Adipocyte (in vitro differentiated cells): ENCODE measurements at regions not wholly inside any gene's neighbourhood (a gene's known extent, or its start where the extent isn't known, plus 50 kb on each side); places are given as distances from the start of the nearest gene placed in this dataset.
"Not testable (repeated sequence)": the region's sequence is repeated elsewhere in the genome, so short reads cannot be mapped to it uniquely, and the experiment has no call there.

Experiments
- DNase-seq: peaks from one replicate; pipeline ENCODE4 v3.0.0-alpha.2; 2015; ENCODE audit warnings: low read depth
- H3K27me3 ChIP-seq: replicated peaks from 2 replicates; pipeline ENCODE4 v1.7.0; 2013; ENCODE audit warnings: mild to moderate bottlenecking, low read length, moderate library complexity; ENCODE audit not compliant: control insufficient read depth, insufficient read depth
- H3K36me3 ChIP-seq: 2 replicates; pipeline ENCODE4 v1.7.0; 2013; ENCODE audit warnings: low read length, mild to moderate bottlenecking, moderate library complexity; ENCODE audit not compliant: control insufficient read depth, insufficient read depth, severe bottlenecking
- H3K4me1 ChIP-seq: 2 replicates; pipeline ENCODE4 v1.7.0; 2013; ENCODE audit warnings: mild to moderate bottlenecking, low read length, moderate library complexity; ENCODE audit not compliant: control insufficient read depth, insufficient read depth
- H3K4me3 ChIP-seq: 2 replicates; pipeline ENCODE4 v1.7.0; 2013; ENCODE audit warnings: mild to moderate bottlenecking, low read length, moderate library complexity
- H3K9ac ChIP-seq: 2 replicates; pipeline ENCODE4 v1.7.0; 2013; ENCODE audit warnings: mild to moderate bottlenecking, low read length, moderate library complexity
- H3K9me3 ChIP-seq: 2 replicates; pipeline ENCODE4 v1.7.0; 2013; ENCODE audit warnings: mild to moderate bottlenecking, low read length, moderate library complexity; ENCODE audit not compliant: control insufficient read depth

GRCh38 chr11:13567551-13567950, 71.8 kb upstream of the PTH start:
- H3K9ac ChIP-seq: no peak overlapping the region

GRCh38 chr11:13561860-13562259, 66.1 kb upstream of the PTH start:
- DNase-seq: no peak
- Histone ChIP-seq H3K36me3 (no peaks in the 10 kb centered on the region), H3K4me1 (no peaks in the 10 kb centered on the region)

More at GRCh38 chr11:13567551-13567950, 71.8 kb upstream of the PTH start:
- no peaks in the 10 kb centered on the region for H3K36me3 ChIP-seq
- H3K27me3 ChIP-seq: peaks cover 4% of the 10 kb centered on the region
- H3K4me3 ChIP-seq: no peak overlapping the region
- no peak for DNase-seq
- no peaks in the 10 kb centered on the region for H3K4me1 ChIP-seq
- peaks cover 3% of the 10 kb centered on the region for H3K9me3 ChIP-seq

GRCh38 chr11:13560341-13560740, 64.5 kb upstream of the PTH start:
- H3K36me3 ChIP-seq, DNase-seq, H3K9ac ChIP-seq, H3K4me1 ChIP-seq, H3K9me3 ChIP-seq, H3K27me3 ChIP-seq, H3K4me3 ChIP-seq: not testable (repeated sequence)

More at GRCh38 chr11:13561860-13562259, 66.1 kb upstream of the PTH start:
- Histone ChIP-seq H3K9me3 (peaks cover 3% of the 10 kb centered on the region), H3K4me3 (no peak overlapping the region), H3K27me3 (peaks cover 2% of the 10 kb centered on the region), H3K9ac (no peak overlapping the region)

GRCh38 chr11:13552784-13553183, 57.0 kb upstream of the PTH start:
- DNase-seq: no peak
- no peak overlapping the region for H3K4me3 ChIP-seq
- H3K4me1 ChIP-seq: no peaks in the 10 kb centered on the region
- H3K9me3 ChIP-seq: no peaks in the 10 kb centered on the region
- H3K27me3 ChIP-seq: no peaks in the 10 kb centered on the region
- H3K9ac ChIP-seq: no peak overlapping the region
- no peaks in the 10 kb centered on the region for H3K36me3 ChIP-seq

- Histone ChIP-seq H3K27me3 (no peaks in the 10 kb centered on the region), H3K36me3 (no peaks in the 10 kb centered on the region), H3K4me3 (no peak overlapping the region), H3K4me1 (no peaks in the 10 kb centered on the region), H3K9ac (no peak overlapping the region), H3K9me3 (no peaks in the 10 kb centered on the region)
- DNase-seq: no peak
These were observed 56.0 kb upstream of the PTH start for GRCh38 chr11:13551834-13552233.

GRCh38 chr11:13550761-13551160, 55.0 kb upstream of the PTH start:
- no peak for DNase-seq
- H3K27me3 ChIP-seq: no peaks in the 10 kb centered on the region

GRCh38 chr11:13546092-13546491, 50.3 kb upstream of the PTH start:
- DNase-seq, H3K4me3 ChIP-seq, H3K36me3 ChIP-seq, H3K9ac ChIP-seq, H3K27me3 ChIP-seq, H3K4me1 ChIP-seq: not testable (repeated sequence)
- peaks cover 20% of the 10 kb centered on the region for H3K9me3 ChIP-seq

More at GRCh38 chr11:13550761-13551160, 55.0 kb upstream of the PTH start:
- H3K36me3 ChIP-seq: no peaks in the 10 kb centered on the region
- peaks cover 8% of the 10 kb centered on the region for H3K9me3 ChIP-seq
- no peak overlapping the region for H3K9ac ChIP-seq
- H3K4me3 ChIP-seq: no peak overlapping the region
- no peaks in the 10 kb centered on the region for H3K4me1 ChIP-seq
